NB4 (cell line): ENCODE measurements at regions not wholly inside any gene's neighbourhood (a gene's known extent, or its start where the extent isn't known, plus 50 kb on each side); places are given as distances from the start of the nearest gene placed in this dataset.

Experiments
- POLR2A ChIP-seq: IDR thresholded peaks from 2 replicates; pipeline ENCODE4 v1.6.1; 2011; ENCODE audit warnings: mild to moderate bottlenecking; ENCODE audit not compliant: insufficient read length; ENCODE audit errors: extremely low read depth
- TF ChIP-seq, protein P1 (sequence below): IDR thresholded peaks from one replicate; pipeline ENCODE4 v1.5.1; 2012; ENCODE audit warnings: low read depth, low read length
- TF ChIP-seq, protein P2 (sequence below): IDR thresholded peaks from 2 replicates; pipeline ENCODE4 v1.6.1; 2011; ENCODE audit warnings: low read depth, low read length

DNA sequence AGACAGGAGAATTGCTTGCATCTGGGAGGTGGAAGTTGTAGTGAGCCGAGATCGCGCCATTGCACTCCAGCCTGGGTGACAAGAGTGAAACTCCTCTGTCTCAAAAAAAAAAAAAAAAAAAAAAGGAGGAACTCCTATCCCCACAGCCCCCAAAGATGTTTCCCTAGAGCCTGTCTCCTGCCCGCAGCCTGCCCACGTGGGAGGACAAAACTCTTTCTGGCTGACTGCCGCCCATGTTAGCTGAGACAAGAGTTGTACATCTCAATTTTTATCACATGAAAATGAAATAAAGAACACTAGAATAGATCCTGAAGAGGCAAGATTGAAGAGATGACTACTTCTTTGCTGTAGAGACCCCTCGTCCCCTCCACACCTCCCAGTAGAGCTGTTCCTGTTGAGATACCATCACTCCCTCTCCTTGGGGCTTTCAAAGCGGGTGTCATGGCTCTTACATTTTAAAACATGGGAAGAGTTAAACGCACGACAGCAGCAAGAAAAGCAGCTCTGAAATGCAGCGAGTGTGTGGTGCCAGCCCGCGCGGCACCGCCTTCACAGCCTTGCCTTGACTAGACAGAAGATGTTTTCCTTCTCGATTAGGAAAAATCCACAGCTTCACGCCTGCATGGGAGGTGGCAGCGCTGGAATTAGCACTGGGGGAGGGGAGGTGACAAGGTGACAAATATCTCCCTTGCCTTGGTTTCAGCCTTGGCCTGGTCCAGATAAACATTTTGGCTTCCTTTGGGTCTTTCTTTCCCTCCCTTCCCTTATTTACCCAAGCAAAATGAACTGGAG, 253.4 kb upstream of the CSF3R start:
- TF ChIP-seq, protein P1, sequence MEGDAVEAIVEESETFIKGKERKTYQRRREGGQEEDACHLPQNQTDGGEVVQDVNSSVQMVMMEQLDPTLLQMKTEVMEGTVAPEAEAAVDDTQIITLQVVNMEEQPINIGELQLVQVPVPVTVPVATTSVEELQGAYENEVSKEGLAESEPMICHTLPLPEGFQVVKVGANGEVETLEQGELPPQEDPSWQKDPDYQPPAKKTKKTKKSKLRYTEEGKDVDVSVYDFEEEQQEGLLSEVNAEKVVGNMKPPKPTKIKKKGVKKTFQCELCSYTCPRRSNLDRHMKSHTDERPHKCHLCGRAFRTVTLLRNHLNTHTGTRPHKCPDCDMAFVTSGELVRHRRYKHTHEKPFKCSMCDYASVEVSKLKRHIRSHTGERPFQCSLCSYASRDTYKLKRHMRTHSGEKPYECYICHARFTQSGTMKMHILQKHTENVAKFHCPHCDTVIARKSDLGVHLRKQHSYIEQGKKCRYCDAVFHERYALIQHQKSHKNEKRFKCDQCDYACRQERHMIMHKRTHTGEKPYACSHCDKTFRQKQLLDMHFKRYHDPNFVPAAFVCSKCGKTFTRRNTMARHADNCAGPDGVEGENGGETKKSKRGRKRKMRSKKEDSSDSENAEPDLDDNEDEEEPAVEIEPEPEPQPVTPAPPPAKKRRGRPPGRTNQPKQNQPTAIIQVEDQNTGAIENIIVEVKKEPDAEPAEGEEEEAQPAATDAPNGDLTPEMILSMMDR = no peak
- TF ChIP-seq POLR2A = no peak
- TF ChIP-seq, protein P2, sequence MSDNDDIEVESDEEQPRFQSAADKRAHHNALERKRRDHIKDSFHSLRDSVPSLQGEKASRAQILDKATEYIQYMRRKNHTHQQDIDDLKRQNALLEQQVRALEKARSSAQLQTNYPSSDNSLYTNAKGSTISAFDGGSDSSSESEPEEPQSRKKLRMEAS = peak; percentile 76
